ENCODE measurements at regions not wholly inside any gene's neighbourhood (a gene's known extent, or its start where the extent isn't known, plus 50 kb on each side); places are given as distances from the start of the nearest gene placed in this dataset.

DNA sequence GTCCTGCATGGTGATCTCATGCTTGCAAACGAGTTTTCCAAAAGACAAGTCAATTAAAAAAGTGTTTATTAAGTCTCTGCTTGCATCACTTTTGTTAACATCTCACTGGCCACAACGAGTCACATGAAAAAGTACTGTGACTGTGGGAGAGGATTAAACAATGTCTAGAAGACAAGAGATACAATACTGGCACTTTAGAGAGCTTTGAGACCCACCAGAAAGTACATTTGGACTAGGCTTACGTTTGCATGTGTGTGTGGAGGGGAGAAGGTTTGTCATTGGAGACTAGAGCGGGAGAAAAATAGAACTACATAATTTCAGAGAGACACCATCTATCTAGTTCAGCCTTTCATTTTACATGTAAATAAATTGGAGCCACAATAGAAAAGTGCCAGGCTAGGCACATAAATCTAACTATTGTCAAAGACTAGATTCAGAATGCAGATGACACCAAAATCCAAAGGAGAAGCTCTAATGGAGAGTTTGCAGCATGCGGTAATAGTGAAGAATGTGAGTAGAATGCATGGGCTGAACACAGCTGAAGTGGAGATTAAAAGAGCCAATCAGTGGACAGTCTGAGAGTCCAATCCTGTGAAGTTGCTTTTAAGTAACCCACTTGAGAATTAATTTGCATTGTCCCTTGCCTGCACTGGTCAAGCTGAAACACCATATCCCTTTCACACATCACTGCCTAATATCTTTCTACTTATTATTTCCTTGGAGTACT, 977.4 kb upstream of the FAT3 start:
- peaks cover 13% of the 10 kb centered on the region for H3K4me1 Mint-ChIP-seq
- TF ChIP-seq, protein P1, sequence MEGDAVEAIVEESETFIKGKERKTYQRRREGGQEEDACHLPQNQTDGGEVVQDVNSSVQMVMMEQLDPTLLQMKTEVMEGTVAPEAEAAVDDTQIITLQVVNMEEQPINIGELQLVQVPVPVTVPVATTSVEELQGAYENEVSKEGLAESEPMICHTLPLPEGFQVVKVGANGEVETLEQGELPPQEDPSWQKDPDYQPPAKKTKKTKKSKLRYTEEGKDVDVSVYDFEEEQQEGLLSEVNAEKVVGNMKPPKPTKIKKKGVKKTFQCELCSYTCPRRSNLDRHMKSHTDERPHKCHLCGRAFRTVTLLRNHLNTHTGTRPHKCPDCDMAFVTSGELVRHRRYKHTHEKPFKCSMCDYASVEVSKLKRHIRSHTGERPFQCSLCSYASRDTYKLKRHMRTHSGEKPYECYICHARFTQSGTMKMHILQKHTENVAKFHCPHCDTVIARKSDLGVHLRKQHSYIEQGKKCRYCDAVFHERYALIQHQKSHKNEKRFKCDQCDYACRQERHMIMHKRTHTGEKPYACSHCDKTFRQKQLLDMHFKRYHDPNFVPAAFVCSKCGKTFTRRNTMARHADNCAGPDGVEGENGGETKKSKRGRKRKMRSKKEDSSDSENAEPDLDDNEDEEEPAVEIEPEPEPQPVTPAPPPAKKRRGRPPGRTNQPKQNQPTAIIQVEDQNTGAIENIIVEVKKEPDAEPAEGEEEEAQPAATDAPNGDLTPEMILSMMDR (IDR thresholded peaks at IDR 0.05; ENCODE audit: unreplicated experiment): no peak
- H3K27me3 Mint-ChIP-seq (ENCODE audit: low read depth): no peaks in the 10 kb centered on the region
- no peak for DNase-seq (ENCODE audit: low spot score in 2 of 2, unreplicated experiment in 2 of 2)
- H3K36me3 Mint-ChIP-seq: peaks cover 3% of the 10 kb centered on the region
- no peak overlapping the region for H3K27ac Mint-ChIP-seq
- no peak overlapping the region for H3K4me3 Mint-ChIP-seq
- H3K9me3 Mint-ChIP-seq: peaks cover 9% of the 10 kb centered on the region

DNA sequence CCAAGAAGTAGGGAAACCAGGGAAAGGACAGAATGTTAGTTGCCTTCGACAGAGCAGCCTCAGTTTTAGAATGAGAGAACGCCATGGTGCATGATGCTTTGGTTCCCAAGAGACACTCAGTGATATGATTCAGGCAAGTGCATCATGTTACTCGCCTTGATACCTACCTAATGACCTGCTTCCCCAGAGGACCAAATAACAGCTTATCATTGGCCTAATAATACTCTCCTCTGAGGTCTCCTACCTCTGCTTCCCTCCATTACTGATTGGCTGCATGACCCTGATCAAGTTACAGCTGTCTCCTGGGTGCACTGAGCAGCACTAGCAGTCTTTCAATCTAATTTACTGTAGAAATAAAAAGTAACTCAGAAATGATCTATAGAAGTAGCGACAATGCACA, 979.7 kb upstream of the FAT3 start:
- peaks cover 13% of the 10 kb centered on the region for H3K4me1 Mint-ChIP-seq
- TF ChIP-seq, protein P1 (IDR thresholded peaks at IDR 0.05; ENCODE audit: unreplicated experiment): no peak
- peaks cover 3% of the 10 kb centered on the region for H3K9me3 Mint-ChIP-seq
- no peaks in the 10 kb centered on the region for H3K27me3 Mint-ChIP-seq (ENCODE audit: low read depth)
- H3K36me3 Mint-ChIP-seq: no peaks in the 10 kb centered on the region
- no peak overlapping the region for H3K27ac Mint-ChIP-seq
- no peak for DNase-seq (ENCODE audit: low spot score in 2 of 2, unreplicated experiment in 2 of 2)
- H3K4me3 Mint-ChIP-seq: no peak overlapping the region

DNA sequence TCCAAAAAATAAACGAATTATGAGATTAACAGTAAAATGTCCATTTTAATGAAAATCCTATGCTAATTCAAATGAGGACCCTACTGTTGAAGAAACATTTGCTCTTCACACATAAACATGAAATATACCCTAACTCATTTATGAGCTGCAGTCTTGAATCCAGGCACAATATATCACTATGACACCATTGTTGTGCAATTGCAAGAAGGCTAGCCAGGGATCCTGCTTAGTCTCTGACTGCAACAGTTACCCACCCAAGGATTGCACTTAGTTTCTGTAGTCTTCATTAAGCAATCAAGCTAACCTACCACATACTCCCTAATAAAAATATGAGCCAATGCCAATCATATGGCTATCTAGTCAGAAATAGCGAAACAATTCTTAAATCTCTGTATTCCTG, 981.0 kb upstream of the FAT3 start:
- Mint-ChIP-seq H3K4me3 (no peak overlapping the region), H3K4me1 (peaks cover 14% of the 10 kb centered on the region), H3K36me3 (no peaks in the 10 kb centered on the region), H3K27ac (no peak overlapping the region), H3K9me3 (peaks cover 3% of the 10 kb centered on the region), H3K27me3 (ENCODE audit: low read depth) (no peaks in the 10 kb centered on the region)
- TF ChIP-seq, protein P1 (IDR thresholded peaks at IDR 0.05; ENCODE audit: unreplicated experiment): no peak
- DNase-seq (ENCODE audit: low spot score in 2 of 2, unreplicated experiment in 2 of 2): no peak

DNA sequence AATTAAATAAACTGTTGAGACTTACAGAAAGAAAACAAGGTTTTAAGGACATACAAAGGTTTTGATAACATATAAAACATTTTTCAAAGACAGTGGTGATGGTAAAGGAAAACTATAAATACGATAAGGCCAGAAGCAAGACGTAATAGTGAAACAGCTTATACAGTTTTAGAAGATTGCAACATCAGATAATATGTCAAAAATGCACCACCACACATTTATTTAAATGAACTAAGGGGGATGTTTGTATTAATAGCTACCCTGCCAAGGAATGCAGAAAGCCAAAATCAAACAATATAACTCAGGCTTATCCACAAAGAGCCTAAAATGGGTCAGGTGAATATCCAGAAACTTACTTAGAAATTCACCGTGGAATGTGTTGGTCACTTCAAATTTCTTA, 981.6 kb upstream of the FAT3 start:
- no peak for DNase-seq (ENCODE audit: low spot score in 2 of 2, unreplicated experiment in 2 of 2)
- H3K4me1 Mint-ChIP-seq: peaks cover 14% of the 10 kb centered on the region
- TF ChIP-seq, protein P1 (IDR thresholded peaks at IDR 0.05; ENCODE audit: unreplicated experiment): no peak
- H3K4me3 Mint-ChIP-seq: no peak overlapping the region
- H3K27ac Mint-ChIP-seq: peak overlapping the region; percentile 32
- H3K9me3 Mint-ChIP-seq: peaks cover 9% of the 10 kb centered on the region
- H3K27me3 Mint-ChIP-seq (ENCODE audit: low read depth): no peaks in the 10 kb centered on the region
- no peaks in the 10 kb centered on the region for H3K36me3 Mint-ChIP-seq

DNA sequence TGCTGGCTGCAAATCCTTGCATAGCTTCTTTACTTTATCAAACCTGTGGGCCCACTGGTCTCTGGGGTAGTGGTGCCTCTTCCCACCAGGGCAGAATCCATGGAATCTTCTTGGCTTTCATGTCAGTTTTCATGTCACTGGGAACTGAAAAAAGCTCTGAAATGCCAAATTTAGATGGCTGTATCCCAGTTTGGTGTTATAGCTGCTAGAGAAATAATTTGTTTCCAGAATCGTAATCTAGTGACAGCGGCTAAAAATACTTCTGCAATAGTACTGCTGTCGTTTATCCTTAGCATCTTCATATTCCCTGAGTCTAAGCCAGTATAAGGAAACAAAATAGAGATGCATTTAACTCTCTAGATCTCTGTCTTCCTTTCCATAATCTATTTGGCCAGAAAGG, 983.4 kb upstream of the FAT3 start:
- no peak for DNase-seq (ENCODE audit: low spot score in 2 of 2, unreplicated experiment in 2 of 2)
- H3K4me1 Mint-ChIP-seq: peaks cover 14% of the 10 kb centered on the region
- no peak overlapping the region for H3K27ac Mint-ChIP-seq
- TF ChIP-seq, protein P1 (IDR thresholded peaks at IDR 0.05; ENCODE audit: unreplicated experiment): no peak
- H3K27me3 Mint-ChIP-seq (ENCODE audit: low read depth): no peaks in the 10 kb centered on the region
- no peak overlapping the region for H3K4me3 Mint-ChIP-seq
- H3K36me3 Mint-ChIP-seq: no peaks in the 10 kb centered on the region
- H3K9me3 Mint-ChIP-seq: peaks cover 12% of the 10 kb centered on the region

Data from mesothelial cell of epicardium (in vitro differentiated cells).